ENCODE measurements at regions not wholly inside any gene's neighbourhood (a gene's known extent, or its start where the extent isn't known, plus 50 kb on each side); places are given as distances from the start of the nearest gene placed in this dataset.

DNA sequence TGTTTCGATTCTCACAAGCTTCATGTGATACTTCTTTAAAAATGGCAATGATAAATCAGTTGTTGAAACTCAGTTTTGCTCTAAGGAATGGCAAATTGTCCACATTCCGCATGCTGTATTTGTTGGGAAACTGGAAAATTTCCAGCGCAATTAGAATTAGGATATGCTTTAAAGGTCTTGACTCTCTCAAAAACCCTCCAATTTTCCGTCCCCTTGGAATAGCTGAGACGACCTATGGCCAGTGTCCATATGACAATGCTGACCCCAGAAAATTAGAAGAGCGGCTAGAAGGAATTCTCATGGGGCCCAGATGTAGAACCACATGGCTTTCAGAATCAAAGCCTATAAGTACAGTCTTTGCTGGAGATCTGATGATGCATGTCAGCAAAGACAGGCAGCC, 170.8 kb downstream of the TMEM18 start:
- no peak overlapping the region for H3K27ac Mint-ChIP-seq
- peaks cover 53% of the 10 kb centered on the region for H3K9me3 Mint-ChIP-seq
- H3K4me3 Mint-ChIP-seq: no peak overlapping the region
- H3K4me1 Mint-ChIP-seq (ENCODE audit: low read depth): no peaks in the 10 kb centered on the region
- DNase-seq: no peak
- H3K27me3 Mint-ChIP-seq (ENCODE audit: insufficient read depth): no peaks in the 10 kb centered on the region; the same call in 1 of the 2 replicates
- H3K36me3 Mint-ChIP-seq (ENCODE audit: low read depth): no peaks in the 10 kb centered on the region; the same call in 1 of the 2 replicates
- TF ChIP-seq, protein P1, sequence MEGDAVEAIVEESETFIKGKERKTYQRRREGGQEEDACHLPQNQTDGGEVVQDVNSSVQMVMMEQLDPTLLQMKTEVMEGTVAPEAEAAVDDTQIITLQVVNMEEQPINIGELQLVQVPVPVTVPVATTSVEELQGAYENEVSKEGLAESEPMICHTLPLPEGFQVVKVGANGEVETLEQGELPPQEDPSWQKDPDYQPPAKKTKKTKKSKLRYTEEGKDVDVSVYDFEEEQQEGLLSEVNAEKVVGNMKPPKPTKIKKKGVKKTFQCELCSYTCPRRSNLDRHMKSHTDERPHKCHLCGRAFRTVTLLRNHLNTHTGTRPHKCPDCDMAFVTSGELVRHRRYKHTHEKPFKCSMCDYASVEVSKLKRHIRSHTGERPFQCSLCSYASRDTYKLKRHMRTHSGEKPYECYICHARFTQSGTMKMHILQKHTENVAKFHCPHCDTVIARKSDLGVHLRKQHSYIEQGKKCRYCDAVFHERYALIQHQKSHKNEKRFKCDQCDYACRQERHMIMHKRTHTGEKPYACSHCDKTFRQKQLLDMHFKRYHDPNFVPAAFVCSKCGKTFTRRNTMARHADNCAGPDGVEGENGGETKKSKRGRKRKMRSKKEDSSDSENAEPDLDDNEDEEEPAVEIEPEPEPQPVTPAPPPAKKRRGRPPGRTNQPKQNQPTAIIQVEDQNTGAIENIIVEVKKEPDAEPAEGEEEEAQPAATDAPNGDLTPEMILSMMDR (IDR thresholded peaks at IDR 0.05): no peak

DNA sequence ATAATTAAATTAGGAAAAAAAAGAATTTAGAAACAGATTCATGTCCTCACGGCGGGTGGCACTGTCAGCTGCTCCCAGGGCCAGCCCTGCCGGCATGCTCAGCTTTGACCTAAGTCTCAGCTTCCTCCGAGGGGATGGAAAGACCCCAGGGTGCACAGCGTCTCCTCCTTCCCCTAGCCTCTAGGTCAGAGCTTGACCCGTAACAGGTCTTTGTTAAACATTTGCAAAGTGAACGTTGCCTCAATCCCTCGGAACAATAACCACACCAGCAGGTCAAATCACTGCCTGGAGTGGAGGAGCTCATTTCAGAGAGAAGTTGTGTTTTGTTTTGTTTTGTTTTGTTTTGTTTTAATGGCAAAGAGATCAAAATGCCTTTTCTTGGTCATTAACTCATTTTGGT, 171.3 kb downstream of the TMEM18 start:
- Mint-ChIP-seq H3K27ac (no peak overlapping the region), H3K4me3 (no peak overlapping the region), H3K9me3 (peaks cover 57% of the 10 kb centered on the region), H3K27me3 (ENCODE audit: insufficient read depth) (no peaks in the 10 kb centered on the region; the same call in 1 of the 2 replicates), H3K36me3 (ENCODE audit: low read depth) (no peaks in the 10 kb centered on the region; the same call in 1 of the 2 replicates), H3K4me1 (ENCODE audit: low read depth) (no peaks in the 10 kb centered on the region)
- TF ChIP-seq, protein P1 (IDR thresholded peaks at IDR 0.05): no peak
- DNase-seq: no peak

DNA sequence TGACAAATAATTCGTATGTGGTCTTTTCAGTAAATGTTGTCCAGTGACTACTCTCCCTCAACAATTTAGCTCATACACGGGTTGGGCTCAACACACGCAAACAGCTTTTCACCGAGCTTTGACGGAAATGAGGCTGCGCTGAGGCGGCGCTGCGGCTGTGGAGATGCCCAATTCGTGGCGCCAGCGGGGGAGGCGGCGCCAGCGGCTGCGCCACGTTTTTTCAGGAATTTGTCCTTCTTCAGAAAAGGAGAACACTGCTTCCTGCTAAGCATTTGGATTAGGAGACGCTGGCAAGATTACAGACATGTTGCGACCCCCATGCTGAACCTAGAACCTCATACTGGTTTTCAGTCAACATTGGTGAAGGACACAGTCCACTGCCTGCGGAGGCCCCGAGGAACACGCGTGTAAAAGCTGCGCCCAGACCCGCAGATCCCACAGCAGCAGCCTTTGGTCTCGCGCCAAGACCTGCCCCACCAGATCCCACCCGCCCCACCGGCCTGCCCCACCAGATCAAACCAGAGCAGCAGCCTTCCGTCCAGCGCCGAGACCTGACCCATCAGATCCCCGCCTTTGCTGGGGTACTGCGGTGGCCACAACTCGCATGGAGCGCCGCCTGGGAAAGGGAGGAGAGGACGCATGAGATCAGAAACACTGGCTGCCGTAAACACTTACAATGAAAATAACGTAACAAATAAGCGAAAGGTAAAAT, 173.8 kb downstream of the TMEM18 start:
- no peak for DNase-seq
- H3K4me3 Mint-ChIP-seq: no peak overlapping the region
- TF ChIP-seq, protein P1 (IDR thresholded peaks at IDR 0.05): no peak
- no peak overlapping the region for H3K27ac Mint-ChIP-seq
- H3K27me3 Mint-ChIP-seq (ENCODE audit: insufficient read depth): no peaks in the 10 kb centered on the region; the same call in 1 of the 2 replicates
- H3K9me3 Mint-ChIP-seq: peaks cover 44% of the 10 kb centered on the region
- H3K36me3 Mint-ChIP-seq (ENCODE audit: low read depth): no peaks in the 10 kb centered on the region
- H3K4me1 Mint-ChIP-seq (ENCODE audit: low read depth): no peaks in the 10 kb centered on the region

- no peak for DNase-seq
- TF ChIP-seq, protein P1 (IDR thresholded peaks at IDR 0.05): no peak
These were observed 174.4 kb downstream of the TMEM18 start for GRCh38 chr2:502831-503230.

GRCh38 chr2:501667-502066, 175.5 kb downstream of the TMEM18 start:
- H3K9me3 Mint-ChIP-seq: peaks cover 61% of the 10 kb centered on the region
- H3K27ac Mint-ChIP-seq: no peak overlapping the region
- DNase-seq: no peak
- peaks cover 2% of the 10 kb centered on the region for H3K27me3 Mint-ChIP-seq (ENCODE audit: insufficient read depth)
- TF ChIP-seq, protein P1 (IDR thresholded peaks at IDR 0.05): no peak
- H3K4me1 Mint-ChIP-seq (ENCODE audit: low read depth): no peaks in the 10 kb centered on the region
- peaks cover 6% of the 10 kb centered on the region for H3K36me3 Mint-ChIP-seq (ENCODE audit: low read depth)
- no peak overlapping the region for H3K4me3 Mint-ChIP-seq

More at GRCh38 chr2:502831-503230, 174.4 kb downstream of the TMEM18 start:
- H3K9me3 Mint-ChIP-seq: peaks cover 50% of the 10 kb centered on the region
- H3K36me3 Mint-ChIP-seq (ENCODE audit: low read depth): no peaks in the 10 kb centered on the region
- no peak overlapping the region for H3K27ac Mint-ChIP-seq
- H3K4me1 Mint-ChIP-seq (ENCODE audit: low read depth): no peaks in the 10 kb centered on the region
- no peak overlapping the region for H3K4me3 Mint-ChIP-seq
- no peaks in the 10 kb centered on the region; the same call in 1 of the 2 replicates for H3K27me3 Mint-ChIP-seq (ENCODE audit: insufficient read depth)

All from HFFc6 (cell line).